ENCODE measurements at regions not wholly inside any gene's neighbourhood (a gene's known extent, or its start where the extent isn't known, plus 50 kb on each side); places are given as distances from the start of the nearest gene placed in this dataset.

DNA sequence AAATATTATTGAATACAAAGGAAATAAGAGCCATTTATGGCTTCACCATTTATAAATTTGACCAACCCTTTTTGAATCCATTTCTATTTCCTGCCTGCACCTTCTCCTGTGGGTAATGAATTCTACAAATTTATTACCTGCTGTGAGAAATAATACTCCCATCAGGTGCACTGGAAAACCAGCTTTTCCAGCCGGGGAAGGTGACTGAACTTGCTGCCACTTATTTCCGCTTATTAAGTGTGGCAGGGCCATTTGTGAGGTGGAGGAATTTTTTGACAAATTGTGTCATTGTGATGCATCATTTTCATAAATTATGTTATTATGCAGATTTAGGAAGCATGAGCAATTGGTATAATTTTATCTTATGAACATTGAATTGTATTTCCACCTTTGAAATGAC is 151.1 kb downstream of the SQOR start:
- H3K27ac ChIP-seq (ENCODE audit: low read length), result no peak overlapping the region
- H3K36me3 ChIP-seq (ENCODE audit: insufficient read depth, low read depth, low read length), result no peaks in the 10 kb centered on the region
- no peak overlapping the region for H3K4me3 ChIP-seq (ENCODE audit: low read length)
- no peaks in the 10 kb centered on the region for H3K27me3 ChIP-seq (ENCODE audit: insufficient read depth, low read length)
- H3K9me3 ChIP-seq (ENCODE audit: insufficient read depth, low read depth, low read length), result no peaks in the 10 kb centered on the region
- no peak overlapping the region for H3K9ac ChIP-seq (ENCODE audit: low read depth, low read length)
- peaks cover 9% of the 10 kb centered on the region; the same call in 1 of the 2 replicates for H3K4me1 ChIP-seq (ENCODE audit: insufficient read depth, low read length)

DNA sequence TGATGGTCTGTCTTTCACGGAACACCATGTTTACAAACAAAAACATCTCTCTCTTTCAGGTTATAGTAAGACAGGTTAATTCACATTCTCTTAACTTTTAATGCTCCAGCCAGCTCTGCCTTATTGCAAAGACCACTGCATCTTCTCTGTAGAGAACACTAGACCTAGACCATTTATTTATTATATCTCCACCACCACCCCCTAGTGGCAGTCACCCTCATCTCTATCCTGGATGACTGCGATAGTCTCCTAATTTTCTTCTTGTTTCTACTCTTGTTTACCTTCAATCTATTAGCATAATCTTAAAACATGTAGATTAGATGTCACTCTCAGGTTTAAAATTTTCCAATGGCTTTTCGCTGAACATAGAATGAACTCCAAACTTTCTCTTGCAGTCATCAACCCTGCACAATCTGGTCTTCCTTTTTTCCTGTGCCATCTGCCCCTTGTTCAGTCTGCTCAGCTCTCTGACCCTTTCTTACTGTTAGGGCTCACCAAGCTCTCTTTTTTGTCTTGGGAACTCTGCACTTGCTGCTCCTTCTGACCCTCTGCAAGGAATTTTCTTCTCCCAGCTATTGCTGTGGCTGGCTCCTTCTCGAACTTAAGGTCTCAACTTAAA is 155.6 kb downstream of the SQOR start:
- Histone ChIP-seq H3K36me3 (ENCODE audit: insufficient read depth, low read depth, low read length) (no peaks in the 10 kb centered on the region), H3K9me3 (ENCODE audit: insufficient read depth, low read depth, low read length) (no peaks in the 10 kb centered on the region), H3K27ac (ENCODE audit: low read length) (no peak overlapping the region), H3K4me3 (ENCODE audit: low read length) (no peak overlapping the region), H3K4me1 (ENCODE audit: insufficient read depth, low read length) (no peaks in the 10 kb centered on the region), H3K27me3 (ENCODE audit: insufficient read depth, low read length) (no peaks in the 10 kb centered on the region), H3K9ac (ENCODE audit: low read depth, low read length) (no peak overlapping the region)

DNA sequence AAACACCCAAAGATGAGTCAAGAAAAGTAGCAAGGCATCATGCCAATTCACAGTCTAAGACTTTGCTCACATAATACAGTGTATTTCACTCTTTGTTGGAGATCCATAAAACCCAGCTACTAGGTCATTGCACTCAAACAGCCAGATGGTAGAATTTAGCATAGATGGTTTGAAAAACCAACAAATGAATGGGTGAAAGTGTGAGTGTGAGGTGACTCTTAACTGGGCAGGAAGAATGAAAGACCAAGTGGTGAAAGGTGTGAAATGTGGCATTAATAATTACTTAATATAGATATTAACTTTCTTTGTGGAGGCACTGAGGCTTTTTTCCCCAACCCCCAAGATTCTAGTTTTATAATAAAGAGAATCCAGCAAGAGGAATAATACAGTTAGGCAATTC is 159.5 kb downstream of the SQOR start:
- Histone ChIP-seq H3K36me3 (ENCODE audit: insufficient read depth, low read depth, low read length) (no peaks in the 10 kb centered on the region), H3K9ac (ENCODE audit: low read depth, low read length) (no peak overlapping the region), H3K27ac (ENCODE audit: low read length) (no peak overlapping the region), H3K9me3 (ENCODE audit: insufficient read depth, low read depth, low read length) (no peaks in the 10 kb centered on the region), H3K27me3 (ENCODE audit: insufficient read depth, low read length) (no peaks in the 10 kb centered on the region), H3K4me3 (ENCODE audit: low read length) (no peak overlapping the region), H3K4me1 (ENCODE audit: insufficient read depth, low read length) (no peaks in the 10 kb centered on the region)

DNA sequence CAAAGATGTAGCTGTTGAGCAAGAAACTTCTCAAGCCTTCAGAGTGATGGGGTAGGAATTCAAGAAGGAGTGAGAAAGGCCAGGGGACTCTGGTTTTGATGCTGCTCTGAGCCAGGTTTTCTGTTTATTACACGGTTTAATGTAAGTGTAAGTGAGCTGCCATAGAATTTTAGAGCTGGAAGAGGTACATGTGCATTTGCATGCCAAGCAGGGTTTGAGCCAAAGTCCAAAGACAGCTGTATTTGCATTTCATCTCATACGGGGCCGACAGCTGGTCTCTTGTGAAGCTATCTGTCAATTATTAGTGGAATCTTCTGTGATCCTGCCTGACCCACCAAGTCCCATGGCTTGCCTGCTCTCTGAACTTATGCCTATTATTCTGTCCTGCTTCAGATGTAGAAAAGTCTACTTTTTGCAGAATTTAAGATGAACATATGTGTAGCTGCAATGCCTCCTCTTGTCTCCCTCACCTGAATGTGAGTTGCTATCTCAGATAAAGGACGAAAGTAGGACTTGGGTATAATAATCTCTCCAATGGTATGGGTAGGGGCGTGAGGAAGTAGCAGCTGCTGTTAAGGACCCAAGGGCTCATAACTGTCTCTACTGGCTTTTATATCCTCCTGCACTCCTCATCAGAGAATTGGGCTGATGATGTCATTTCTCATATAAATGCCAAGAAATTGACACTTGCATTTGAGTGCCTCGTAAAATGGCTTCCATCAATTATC is 160.0 kb downstream of the SQOR start:
- no peaks in the 10 kb centered on the region for H3K4me1 ChIP-seq (ENCODE audit: insufficient read depth, low read length)
- no peak overlapping the region for H3K9ac ChIP-seq (ENCODE audit: low read depth, low read length)
- H3K4me3 ChIP-seq (ENCODE audit: low read length), result no peak overlapping the region
- H3K36me3 ChIP-seq (ENCODE audit: insufficient read depth, low read depth, low read length), result no peaks in the 10 kb centered on the region
- H3K27ac ChIP-seq (ENCODE audit: low read length), result no peak overlapping the region
- H3K27me3 ChIP-seq (ENCODE audit: insufficient read depth, low read length), result no peaks in the 10 kb centered on the region
- no peaks in the 10 kb centered on the region for H3K9me3 ChIP-seq (ENCODE audit: insufficient read depth, low read depth, low read length)

DNA sequence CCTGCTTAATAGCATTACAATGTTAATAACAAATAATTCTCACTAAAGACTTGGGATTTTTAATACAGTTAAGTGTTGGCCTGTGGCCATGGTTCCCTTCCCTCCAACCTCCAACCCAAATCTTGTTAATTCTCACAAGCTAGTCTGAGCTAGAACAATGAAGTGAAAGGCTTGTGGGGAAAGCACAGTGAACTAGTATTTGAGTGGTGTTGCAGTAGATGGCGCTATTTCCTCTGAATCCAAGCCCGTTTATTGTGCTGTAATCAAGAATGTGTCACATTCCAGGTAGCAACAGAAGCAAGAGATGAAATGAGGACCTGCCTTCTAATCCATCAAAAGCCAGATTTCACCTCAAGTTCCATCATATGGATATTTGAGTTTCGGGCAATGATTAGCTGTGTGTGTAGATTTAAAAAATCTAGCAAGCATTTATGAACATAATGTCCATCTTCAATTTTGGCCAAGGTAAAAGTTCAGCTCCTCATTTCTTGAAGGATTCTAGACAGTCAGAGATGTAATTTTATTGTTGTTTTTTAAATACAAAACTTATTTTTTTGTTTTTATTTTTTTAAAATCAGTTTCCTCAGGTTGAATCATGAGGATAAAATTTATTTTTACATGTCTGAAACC is 160.7 kb downstream of the SQOR start:
- no peak overlapping the region for H3K9ac ChIP-seq (ENCODE audit: low read depth, low read length)
- H3K36me3 ChIP-seq (ENCODE audit: insufficient read depth, low read depth, low read length), result no peaks in the 10 kb centered on the region
- H3K4me3 ChIP-seq (ENCODE audit: low read length), result no peak overlapping the region

DNA sequence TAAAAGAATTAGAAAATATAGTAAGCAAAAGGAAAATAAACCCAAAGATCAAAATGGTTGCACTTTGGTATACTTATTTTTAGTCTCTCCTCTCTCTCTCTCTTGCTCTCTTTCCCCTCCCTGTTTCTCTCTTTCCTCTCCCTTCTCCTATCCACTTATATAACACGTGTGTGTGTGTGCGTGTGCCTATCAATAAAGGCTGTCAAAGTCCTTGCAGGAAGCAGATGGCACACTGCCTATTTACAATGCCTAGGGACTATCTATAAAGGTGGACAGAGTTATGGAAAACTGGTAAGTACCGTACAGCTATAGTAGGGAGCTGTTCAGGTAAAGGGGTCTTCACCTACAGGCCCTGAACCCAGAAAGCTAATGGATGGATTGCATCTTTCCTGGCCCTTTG is 161.6 kb downstream of the SQOR start:
- no peaks in the 10 kb centered on the region for H3K4me1 ChIP-seq (ENCODE audit: insufficient read depth, low read length)
- H3K9me3 ChIP-seq (ENCODE audit: insufficient read depth, low read depth, low read length), result no peaks in the 10 kb centered on the region
- H3K27me3 ChIP-seq (ENCODE audit: insufficient read depth, low read length), result no peaks in the 10 kb centered on the region
- no peak overlapping the region for H3K9ac ChIP-seq (ENCODE audit: low read depth, low read length)
- no peaks in the 10 kb centered on the region for H3K36me3 ChIP-seq (ENCODE audit: insufficient read depth, low read depth, low read length)
- H3K4me3 ChIP-seq (ENCODE audit: low read length), result no peak overlapping the region
- H3K27ac ChIP-seq (ENCODE audit: low read length), result no peak overlapping the region

More for the DNA sequence above, 160.7 kb downstream of the SQOR start:
- Histone ChIP-seq H3K27me3 (ENCODE audit: insufficient read depth, low read length) (no peaks in the 10 kb centered on the region), H3K9me3 (ENCODE audit: insufficient read depth, low read depth, low read length) (no peaks in the 10 kb centered on the region), H3K27ac (ENCODE audit: low read length) (no peak overlapping the region), H3K4me1 (ENCODE audit: insufficient read depth, low read length) (no peaks in the 10 kb centered on the region)

DNA sequence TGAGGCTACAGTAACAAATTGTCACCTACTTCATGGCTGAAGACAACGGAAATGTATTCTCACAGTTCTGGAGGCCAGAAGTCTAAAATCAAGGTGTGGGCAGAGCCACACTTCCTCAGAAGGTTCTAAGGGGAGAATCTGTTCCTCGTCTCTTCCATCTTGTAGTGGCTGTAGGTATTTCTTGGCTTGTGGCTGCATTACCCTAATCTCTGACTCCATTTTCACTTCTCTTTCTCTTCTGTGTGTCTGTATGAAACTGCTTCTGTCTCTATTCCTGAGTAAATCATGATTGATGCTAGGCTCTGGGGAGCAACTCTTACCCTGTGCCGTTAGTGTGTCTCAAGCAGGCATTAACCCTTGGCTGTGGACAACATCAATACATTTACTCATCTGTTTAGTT is 164.7 kb downstream of the SQOR start:
- Histone ChIP-seq H3K36me3 (ENCODE audit: insufficient read depth, low read depth, low read length) (no peaks in the 10 kb centered on the region), H3K4me1 (ENCODE audit: insufficient read depth, low read length) (no peaks in the 10 kb centered on the region), H3K27me3 (ENCODE audit: insufficient read depth, low read length) (no peaks in the 10 kb centered on the region), H3K9ac (ENCODE audit: low read depth, low read length) (no peak overlapping the region), H3K27ac (ENCODE audit: low read length) (no peak overlapping the region), H3K9me3 (ENCODE audit: insufficient read depth, low read depth, low read length) (no peaks in the 10 kb centered on the region), H3K4me3 (ENCODE audit: low read length) (no peak overlapping the region)

DNA sequence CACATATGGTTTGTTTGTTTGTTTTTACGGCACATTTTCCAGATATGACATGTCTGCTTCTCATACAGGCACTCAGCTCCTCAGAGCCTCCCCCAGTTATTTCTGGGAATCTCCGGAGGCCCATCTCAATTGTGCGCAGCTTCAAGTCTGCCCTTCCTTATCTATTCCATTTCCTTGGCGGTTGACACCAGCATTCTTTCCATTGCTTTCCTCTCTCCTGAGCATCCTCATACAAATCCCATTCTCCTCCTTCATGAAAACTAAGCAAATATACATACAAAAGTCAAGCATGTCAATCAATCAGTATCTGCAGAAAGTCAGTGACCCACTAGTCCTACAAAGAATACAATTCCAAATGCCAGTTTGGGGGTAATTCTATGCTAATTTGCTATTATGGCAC is 166.7 kb downstream of the SQOR start:
- Histone ChIP-seq H3K36me3 (ENCODE audit: insufficient read depth, low read depth, low read length) (no peaks in the 10 kb centered on the region), H3K9ac (ENCODE audit: low read depth, low read length) (no peak overlapping the region), H3K27me3 (ENCODE audit: insufficient read depth, low read length) (no peaks in the 10 kb centered on the region), H3K27ac (ENCODE audit: low read length) (no peak overlapping the region), H3K9me3 (ENCODE audit: insufficient read depth, low read depth, low read length) (no peaks in the 10 kb centered on the region), H3K4me3 (ENCODE audit: low read length) (no peak overlapping the region), H3K4me1 (ENCODE audit: insufficient read depth, low read length) (no peaks in the 10 kb centered on the region)

DNA sequence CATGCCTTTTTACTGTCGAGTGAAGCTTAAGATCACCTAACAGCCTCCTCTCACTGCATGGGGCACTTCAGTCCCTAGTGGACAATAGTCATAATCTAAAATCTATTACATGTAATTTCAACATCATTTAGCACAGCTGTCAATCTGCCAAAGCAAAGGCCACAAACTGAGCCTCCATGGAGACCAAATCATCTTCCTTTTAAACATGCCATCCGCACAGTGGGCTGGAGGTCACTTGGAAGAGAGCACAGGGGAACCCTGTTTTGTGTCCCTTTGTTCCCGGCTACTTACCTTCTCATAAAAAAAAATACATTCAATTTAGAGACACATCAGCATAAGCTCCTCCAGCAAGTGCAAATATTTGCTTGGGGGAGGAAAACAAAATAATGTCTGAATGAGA is 167.3 kb downstream of the SQOR start:
- H3K27me3 ChIP-seq (ENCODE audit: insufficient read depth, low read length), result no peaks in the 10 kb centered on the region
- no peak overlapping the region for H3K4me3 ChIP-seq (ENCODE audit: low read length)
- H3K9me3 ChIP-seq (ENCODE audit: insufficient read depth, low read depth, low read length), result no peaks in the 10 kb centered on the region
- H3K36me3 ChIP-seq (ENCODE audit: insufficient read depth, low read depth, low read length), result no peaks in the 10 kb centered on the region
- H3K9ac ChIP-seq (ENCODE audit: low read depth, low read length), result no peak overlapping the region
- H3K4me1 ChIP-seq (ENCODE audit: insufficient read depth, low read length), result no peaks in the 10 kb centered on the region
- no peak overlapping the region for H3K27ac ChIP-seq (ENCODE audit: low read length)

DNA sequence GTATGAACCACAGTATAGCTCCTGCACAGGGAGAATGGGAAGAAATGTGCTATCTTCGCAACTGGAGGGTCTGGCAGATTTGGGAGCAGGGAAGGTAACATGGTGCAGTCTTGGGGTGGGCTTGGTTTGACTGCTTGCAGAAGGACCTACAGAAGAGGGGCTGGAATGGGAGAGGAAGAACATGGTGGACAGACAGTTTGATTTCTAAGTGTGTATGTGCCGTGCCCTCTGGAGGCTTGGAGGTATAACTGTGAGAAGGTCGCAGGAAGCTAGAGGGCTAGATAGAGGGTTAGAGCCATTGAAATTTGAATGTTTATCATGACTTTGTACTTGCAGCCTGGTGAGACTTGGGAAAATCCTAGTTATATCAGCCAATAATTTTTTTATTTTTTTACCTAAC is 169.2 kb downstream of the SQOR start:
- Histone ChIP-seq H3K9me3 (ENCODE audit: insufficient read depth, low read depth, low read length) (no peaks in the 10 kb centered on the region), H3K9ac (ENCODE audit: low read depth, low read length) (no peak overlapping the region), H3K4me3 (ENCODE audit: low read length) (no peak overlapping the region), H3K27me3 (ENCODE audit: insufficient read depth, low read length) (no peaks in the 10 kb centered on the region), H3K4me1 (ENCODE audit: insufficient read depth, low read length) (no peaks in the 10 kb centered on the region), H3K27ac (ENCODE audit: low read length) (no peak overlapping the region), H3K36me3 (ENCODE audit: insufficient read depth, low read depth, low read length) (no peaks in the 10 kb centered on the region)

DNA sequence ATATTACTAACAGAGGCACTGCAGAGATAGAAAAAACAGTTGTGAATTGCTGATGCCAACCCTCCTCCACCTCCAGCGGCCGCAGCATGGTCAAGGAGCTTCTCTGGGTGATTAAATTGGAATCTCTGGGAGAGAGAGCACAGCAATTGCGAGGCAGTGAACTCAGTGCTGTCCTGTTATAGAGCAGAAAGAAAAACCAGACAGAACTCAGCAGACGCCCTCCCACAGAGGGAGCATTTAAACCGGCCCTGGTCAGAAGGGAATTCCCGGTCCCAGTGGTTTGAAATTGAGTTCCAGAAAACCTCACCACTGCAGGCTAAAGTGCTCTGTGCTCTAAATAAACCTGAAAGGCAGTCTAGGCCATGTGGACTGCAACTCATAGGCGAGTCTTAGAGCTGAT is 175.4 kb downstream of the SQOR start:
- Histone ChIP-seq H3K9ac (ENCODE audit: low read depth, low read length) (no peak overlapping the region), H3K36me3 (ENCODE audit: insufficient read depth, low read depth, low read length) (no peaks in the 10 kb centered on the region), H3K4me3 (ENCODE audit: low read length) (no peak overlapping the region), H3K27ac (ENCODE audit: low read length) (no peak overlapping the region), H3K9me3 (ENCODE audit: insufficient read depth, low read depth, low read length) (no peaks in the 10 kb centered on the region), H3K27me3 (ENCODE audit: insufficient read depth, low read length) (no peaks in the 10 kb centered on the region), H3K4me1 (ENCODE audit: insufficient read depth, low read length) (no peaks in the 10 kb centered on the region)

DNA sequence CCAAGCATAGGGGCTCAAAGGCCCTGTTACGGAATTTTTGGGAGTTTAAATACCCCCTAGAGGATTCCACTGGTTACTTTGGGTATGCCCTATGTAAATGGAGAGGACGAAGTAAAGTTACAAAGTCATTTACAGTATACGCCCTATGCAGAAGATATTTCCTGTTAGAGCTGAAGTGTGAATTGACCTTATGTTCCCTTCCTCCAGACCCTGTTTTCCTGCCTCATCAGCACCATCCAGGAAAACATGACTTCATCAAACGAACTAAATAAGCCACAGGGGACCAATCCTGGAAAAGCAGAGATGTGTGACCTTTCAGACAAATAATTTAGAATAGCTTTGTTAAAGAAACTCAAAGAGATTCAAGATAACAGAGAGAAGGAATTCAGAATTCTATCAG is 177.4 kb downstream of the SQOR start:
- Histone ChIP-seq H3K36me3 (ENCODE audit: insufficient read depth, low read depth, low read length) (no peaks in the 10 kb centered on the region), H3K27me3 (ENCODE audit: insufficient read depth, low read length) (no peaks in the 10 kb centered on the region), H3K4me3 (ENCODE audit: low read length) (no peak overlapping the region), H3K9me3 (ENCODE audit: insufficient read depth, low read depth, low read length) (no peaks in the 10 kb centered on the region), H3K27ac (ENCODE audit: low read length) (no peak overlapping the region), H3K4me1 (ENCODE audit: insufficient read depth, low read length) (no peaks in the 10 kb centered on the region), H3K9ac (ENCODE audit: low read depth, low read length) (no peak overlapping the region)

Data from iPS-20b (cell line).